Esophagus mucosa (tissue), 1 donor: ENCODE measurements at regions not wholly inside any gene's neighbourhood (a gene's known extent, or its start where the extent isn't known, plus 50 kb on each side); places are given as distances from the start of the nearest gene placed in this dataset.
"Not testable (repeated sequence)": the region's sequence is repeated elsewhere in the genome, so short reads cannot be mapped to it uniquely, and the experiment has no call there.

Source experiments
- ATAC-seq: fragments of 200-7000 bp; cut with Tn5 transposase; one replicate; pipeline ENCODE4 v1.9.1; 2020
- donor health status: DM: yes; HTN: yes; CAD: no.

DNA sequence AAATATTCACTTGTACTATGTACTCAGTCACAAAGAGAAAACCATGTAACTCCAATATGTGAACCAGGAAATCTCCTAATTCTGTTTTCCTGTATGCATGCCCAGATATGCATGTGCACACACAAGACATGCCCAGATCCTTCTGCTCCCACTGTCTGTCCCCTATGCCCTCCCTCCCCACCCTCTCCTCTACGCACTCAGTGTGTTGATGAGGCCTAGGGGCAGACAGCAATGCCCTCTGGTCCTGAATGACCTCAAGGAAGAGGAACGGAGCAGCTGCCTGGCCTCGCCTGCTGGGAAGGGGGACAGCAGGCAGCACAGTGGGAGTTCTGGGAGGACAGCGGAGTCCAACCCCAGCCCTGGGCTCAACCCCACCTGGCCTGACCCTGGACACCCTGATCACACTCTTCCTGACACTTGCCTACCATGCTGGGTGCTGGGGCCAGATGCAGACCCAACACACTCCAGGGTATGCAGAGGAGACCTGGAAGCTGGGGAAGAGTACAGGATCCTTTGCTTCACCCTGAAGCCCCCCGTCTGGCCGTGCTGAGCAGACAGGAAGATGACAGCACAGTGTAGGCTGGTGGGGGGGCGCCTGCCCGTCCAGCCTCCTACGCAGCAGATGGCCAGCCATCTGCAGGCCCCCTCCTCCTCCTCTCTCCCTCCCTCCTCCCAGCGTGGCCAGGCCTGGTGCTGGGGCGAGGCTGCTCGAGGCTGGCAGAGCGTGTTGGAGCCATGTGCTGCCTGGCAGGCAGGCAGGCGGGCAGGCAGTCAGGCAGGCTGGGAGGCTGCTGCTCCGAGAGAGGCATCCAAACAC is 106.6 kb upstream of the NCOR2 start:
- ATAC-seq = peak; percentile 61

DNA sequence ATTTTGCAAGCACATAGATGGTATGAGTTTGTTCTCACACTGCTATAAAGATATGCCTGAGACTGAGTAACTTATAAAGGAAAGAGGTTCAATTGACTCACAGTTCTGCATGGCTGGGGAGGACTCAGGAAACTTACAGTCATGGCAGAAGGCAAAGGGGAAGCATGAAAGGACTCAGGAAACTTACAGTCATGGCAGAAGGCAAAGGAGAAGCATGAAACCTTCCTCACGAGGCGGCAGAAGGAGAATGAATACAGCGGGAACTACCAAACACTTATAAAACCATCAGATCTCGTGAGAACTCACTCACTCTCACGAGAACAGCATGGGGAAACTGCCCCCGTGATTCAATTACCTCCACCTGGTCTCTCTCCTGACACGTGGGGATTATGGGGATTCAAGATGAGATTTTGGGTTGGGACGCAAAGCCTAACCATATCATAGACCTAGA is 101.9 kb upstream of the NCOR2 start:
- ATAC-seq = not testable (repeated sequence)

- no peak for ATAC-seq
Measured at GRCh38 chr12:124668602-124669001, 101.2 kb upstream of the NCOR2 start.

DNA sequence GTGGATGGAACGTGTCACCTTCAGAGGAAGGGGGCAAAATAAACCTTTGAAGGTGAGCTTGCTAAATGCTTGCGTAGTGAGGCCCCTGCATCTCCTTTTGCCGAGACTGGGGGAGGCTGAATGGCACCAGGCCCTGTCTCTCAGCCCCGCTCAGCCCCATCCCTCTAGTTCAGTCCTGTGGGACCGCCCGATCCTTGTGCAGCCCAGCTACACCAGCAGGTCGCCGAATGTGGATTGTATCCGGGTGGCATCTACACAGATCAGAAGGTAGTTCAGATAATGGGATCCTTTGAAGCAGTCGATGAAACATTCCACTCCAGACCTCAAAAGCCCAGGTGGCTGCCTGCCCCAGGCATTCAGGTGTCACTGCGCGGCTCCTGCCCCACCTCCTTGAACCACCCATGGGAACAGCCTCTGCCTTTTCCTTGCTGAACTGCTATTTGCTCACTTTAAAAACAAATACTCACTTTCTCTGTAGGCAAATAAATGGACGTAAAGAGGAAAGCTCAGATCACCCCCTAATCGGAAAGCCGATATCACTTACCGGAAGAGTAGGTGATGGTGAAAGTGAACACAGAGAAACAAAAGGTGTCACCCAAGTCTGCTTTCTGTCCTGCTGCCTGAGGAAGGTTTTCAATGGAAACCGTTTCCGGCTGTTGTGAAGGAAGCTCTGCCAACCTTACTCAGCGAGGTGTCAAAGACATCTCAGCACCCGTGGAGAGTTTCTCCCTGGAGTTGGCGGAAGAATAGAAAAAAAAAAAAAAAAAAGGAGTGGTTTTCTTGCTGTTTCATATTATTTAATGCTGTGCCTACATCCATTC is 100.3 kb upstream of the NCOR2 start:
- peak; percentile 56 for ATAC-seq

DNA sequence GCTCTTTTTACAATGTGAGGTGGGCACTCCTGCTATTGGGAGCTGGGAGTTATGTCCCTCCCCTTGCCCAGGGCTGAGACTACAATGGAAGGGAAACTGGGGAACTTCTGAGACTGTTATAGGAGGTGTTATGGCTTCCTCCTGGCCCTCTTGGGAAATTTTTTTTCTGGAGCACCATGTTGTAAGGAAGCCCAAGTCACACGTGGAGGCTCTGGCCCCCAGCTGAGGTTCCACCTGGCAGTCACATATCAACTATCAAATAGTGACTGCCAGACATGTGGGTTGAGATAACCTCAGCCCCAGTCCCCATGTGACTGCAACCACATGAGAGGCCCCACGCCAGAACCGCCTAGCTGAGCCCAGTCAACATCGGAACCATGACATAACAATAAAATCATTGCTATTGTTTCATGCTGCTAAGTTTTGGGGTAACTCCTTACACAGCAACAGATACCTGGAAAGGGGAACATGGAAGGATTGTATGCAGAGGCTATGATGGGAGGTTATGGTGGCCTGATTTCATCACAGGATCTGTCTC is 99.4 kb upstream of the NCOR2 start:
- ATAC-seq = no peak

GRCh38 chr12:124665511-124665910 is 98.1 kb upstream of the NCOR2 start:
- ATAC-seq = no peak

DNA sequence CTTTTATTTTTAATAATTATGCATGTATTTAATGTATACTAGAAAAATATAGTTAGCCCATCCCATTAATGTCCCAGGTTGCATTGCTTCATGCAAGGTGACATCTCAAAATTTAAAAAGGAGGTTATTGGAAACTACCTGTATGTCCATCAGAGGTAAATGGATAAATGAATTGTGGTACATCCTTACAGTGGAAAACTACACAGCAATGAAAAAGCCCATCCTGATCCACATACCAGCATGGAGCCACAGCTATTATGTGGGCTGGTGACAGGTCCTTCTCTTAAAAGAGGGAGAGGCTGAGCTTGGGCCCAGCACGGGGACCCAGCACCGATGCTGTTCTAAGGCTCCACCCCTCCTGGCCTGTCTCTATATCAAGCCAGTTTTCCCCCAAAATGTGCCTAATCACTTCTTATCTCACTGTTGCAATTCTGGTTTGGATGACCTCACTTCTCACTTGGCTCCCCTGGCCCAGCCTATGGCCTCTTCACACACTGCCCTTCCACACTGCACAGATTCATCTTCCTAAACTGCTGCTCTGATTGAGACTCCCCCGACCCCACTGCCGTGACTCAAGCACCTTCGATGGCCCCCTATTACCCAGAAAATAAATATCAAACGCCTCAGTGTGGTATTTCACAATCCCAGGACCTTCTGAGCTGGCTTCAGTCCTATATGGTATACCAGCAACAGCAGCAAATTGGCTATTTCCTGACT is 97.1 kb upstream of the NCOR2 start:
- no peak for ATAC-seq

GRCh38 chr12:124663771-124664366 is 96.5 kb upstream of the NCOR2 start:
- no peak for ATAC-seq

DNA sequence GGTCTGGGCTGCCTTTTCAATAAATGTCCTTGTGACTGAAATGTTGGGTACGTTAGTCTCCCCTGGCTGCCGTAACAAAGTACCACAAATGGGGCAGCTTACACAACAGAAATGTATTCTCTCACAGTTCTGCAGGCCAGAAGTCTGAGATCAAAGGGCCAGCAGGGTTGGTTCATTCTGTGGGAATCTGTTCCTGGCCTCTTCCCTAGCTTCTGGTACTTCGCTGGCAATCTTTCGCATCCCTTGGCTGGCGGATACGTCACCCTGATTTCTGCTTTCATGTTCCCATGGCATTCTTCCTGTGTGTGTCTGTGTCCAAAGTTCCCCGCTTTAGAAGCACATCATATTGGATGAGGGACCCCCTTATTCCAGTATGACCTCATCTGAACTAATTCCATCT is 95.8 kb upstream of the NCOR2 start:
- ATAC-seq = no peak

DNA sequence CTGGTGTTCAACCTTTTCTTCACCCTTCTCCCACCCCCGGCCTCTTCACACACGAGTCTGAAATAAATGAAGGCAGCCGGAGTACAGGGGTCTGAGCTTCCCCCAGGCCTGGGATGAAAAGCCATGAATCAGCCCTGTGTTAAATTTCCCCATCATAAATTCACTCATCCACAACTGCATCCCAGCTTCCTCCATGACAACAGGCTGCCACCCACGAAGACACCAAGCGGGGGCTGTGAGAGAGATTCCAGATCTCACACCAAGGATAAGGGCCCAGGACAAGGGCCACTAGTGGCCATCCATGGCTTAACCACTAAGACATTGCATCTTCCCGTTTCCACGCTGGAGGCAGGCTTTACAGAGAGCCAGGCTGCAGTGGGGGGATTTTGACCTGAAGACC is 93.9 kb upstream of the NCOR2 start:
- ATAC-seq = no peak

GRCh38 chr12:124660851-124661250 is 93.4 kb upstream of the NCOR2 start:
- no peak for ATAC-seq

- no peak for ATAC-seq
Measured at GRCh38 chr12:124658806-124659402, 91.5 kb upstream of the NCOR2 start.

GRCh38 chr12:124658302-124658701 is 90.9 kb upstream of the NCOR2 start:
- no peak for ATAC-seq

DNA sequence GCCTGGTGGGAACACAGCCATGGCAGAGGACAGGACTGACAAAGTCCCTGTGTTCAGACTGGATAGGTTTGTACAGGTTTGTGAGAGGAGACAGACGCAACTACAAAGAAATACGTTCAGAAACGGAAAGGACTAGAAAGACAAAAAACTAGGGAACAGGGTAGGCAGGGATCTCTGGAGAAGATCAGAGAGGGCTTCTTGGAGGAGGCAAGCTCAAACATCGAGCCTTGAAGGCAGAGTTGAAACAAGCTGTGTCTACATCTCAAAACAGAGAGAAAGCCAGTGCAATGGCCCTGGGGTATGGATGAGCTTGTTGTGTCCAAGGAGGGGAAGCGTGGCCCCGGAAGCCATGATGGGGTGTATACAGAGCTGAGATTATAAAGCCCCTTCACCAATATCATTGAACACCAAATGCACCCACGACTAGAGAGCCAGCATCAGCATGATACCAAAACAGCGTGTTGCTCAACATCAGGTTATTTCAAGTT is 89.6 kb upstream of the NCOR2 start:
- no peak for ATAC-seq

- ATAC-seq = no peak
Measured at GRCh38 chr12:124655698-124656516, 88.5 kb upstream of the NCOR2 start.

DNA sequence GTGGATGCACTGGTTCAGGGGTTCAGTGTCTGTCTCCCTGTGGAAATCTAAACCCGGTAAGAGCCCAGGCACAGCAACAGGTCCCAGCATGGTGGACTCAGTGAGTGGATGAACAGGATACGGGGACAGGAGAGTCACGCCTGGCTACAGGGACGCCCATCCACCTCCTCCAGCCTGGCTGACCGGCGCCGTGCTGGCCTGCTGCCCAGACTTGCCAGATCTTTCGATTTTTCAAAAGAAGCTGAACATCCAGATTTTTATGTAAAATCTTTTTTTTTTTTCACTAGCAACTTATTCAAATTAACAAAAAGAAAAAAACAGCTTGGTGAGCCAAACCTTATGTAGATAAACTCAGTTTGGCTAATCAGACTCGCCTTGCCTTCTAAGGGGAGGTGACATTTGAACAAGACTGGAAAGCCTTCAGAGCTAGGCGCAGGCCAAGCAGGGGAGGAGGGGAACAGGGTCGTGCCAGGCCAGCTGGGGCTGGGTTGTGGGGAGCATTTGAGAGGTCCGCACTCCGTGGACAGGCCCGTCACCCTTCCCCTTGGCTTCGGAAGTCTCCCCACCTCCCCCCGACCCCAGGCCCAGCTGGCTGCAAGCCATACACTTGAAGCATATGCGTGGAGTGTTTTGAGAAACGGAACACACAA is 87.8 kb upstream of the NCOR2 start:
- ATAC-seq = peak; percentile 35

DNA sequence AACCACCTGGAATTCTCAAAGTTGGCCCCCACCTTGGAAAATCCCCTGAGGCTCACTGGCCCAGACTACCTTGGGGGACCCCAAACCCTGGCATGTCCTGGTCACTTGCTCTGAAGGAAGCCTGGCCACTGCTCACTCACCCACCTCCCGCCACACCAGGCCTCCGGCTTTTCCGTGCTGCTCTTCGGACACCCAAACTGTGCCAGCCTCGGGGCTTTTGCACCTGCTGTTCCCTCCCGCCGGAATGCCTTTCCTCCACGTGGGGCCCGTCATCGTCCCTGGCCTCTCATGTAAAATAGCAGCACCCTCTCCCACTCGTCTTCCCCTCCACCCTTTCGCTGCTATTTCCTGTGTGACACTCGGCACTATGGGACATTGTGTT is 87.2 kb upstream of the NCOR2 start:
- ATAC-seq = peak; percentile 33

GRCh38 chr12:124653169-124653931 is 85.9 kb upstream of the NCOR2 start:
- no peak for ATAC-seq

DNA sequence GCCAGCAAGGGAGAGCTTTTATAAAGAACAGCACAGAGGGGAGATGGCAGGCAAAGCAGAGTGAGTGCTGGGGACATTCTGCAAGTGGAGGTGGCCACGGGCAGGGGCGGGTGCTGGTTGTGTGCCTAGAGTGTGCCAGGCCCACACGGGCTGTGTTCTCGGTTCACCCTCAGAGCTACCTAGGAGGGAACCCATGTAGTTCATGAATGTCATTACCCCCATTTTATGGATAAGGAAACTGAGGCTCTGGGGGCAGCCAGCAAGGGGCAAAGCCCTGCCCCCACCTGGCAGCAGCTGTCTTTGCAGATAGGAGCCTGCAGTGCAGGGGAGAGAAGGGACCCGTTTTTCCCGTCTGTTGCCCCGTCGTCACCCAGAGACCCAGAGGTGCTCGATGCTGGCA is 85.2 kb upstream of the NCOR2 start:
- no peak for ATAC-seq
